ENCODE measurements at regions not wholly inside any gene's neighbourhood (a gene's known extent, or its start where the extent isn't known, plus 50 kb on each side); places are given as distances from the start of the nearest gene placed in this dataset.

DNA sequence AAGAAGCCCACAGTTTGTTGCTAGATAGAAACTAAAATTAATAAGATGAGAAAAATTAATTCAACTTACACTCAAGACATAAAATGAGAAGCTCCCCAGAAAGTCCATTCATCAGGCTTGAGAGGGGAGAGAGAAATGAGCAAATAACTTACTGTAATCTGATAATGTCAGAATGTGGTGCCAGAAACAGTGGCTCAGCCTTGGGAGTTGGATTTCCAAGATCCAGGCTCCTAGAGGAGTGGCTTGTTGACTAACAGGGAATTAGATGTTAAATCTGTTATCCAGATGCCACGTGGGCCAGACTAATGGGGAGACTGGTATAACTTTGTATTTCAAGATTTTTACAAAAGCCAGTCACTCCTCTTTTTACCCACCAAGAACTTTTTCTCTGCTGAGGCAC is 458.2 kb downstream of the GADD45G start:
- TF ChIP-seq, protein P1, sequence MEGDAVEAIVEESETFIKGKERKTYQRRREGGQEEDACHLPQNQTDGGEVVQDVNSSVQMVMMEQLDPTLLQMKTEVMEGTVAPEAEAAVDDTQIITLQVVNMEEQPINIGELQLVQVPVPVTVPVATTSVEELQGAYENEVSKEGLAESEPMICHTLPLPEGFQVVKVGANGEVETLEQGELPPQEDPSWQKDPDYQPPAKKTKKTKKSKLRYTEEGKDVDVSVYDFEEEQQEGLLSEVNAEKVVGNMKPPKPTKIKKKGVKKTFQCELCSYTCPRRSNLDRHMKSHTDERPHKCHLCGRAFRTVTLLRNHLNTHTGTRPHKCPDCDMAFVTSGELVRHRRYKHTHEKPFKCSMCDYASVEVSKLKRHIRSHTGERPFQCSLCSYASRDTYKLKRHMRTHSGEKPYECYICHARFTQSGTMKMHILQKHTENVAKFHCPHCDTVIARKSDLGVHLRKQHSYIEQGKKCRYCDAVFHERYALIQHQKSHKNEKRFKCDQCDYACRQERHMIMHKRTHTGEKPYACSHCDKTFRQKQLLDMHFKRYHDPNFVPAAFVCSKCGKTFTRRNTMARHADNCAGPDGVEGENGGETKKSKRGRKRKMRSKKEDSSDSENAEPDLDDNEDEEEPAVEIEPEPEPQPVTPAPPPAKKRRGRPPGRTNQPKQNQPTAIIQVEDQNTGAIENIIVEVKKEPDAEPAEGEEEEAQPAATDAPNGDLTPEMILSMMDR (optimal IDR thresholded peaks at IDR 0.05 in 1 of 3, IDR thresholded peaks at IDR 0.05 in 1 of 3, conservative IDR thresholded peaks at IDR 0.05 in 1 of 3; ENCODE audit: extremely low read depth in 1 of 3, insufficient read depth in 2 of 3, low read length in 3 of 3), result no peak
- no peak for TF ChIP-seq EZH2 (IDR thresholded peaks at IDR 0.05; ENCODE audit: low read length)

All from keratinocyte (primary cell).